GM10248 (cell line): ENCODE measurements at regions not wholly inside any gene's neighbourhood (a gene's known extent, or its start where the extent isn't known, plus 50 kb on each side); places are given as distances from the start of the nearest gene placed in this dataset.
"Not testable (repeated sequence)": the region's sequence is repeated elsewhere in the genome, so short reads cannot be mapped to it uniquely, and the experiment has no call there.

ENCODE experiments used
- CTCF ChIA-PET: fragments of 300-600 bp; sonication (Branson Sonifier 250); formaldehyde crosslinking; extraction: SDS; loops from one replicate; lab custom pipeline; 2021; ENCODE audit warnings: antibody characterized with exemption; lab: Yijun Ruan, JAX
- POLR2A ChIA-PET: fragments of 350-650 bp; sonication (Branson Sonifier 250); formaldehyde crosslinking; extraction: SDS; loops from one replicate; lab custom pipeline; 2020; ENCODE audit warnings: antibody characterized with exemption; lab: Yijun Ruan, JAX
- DNase-seq: peaks from one replicate; pipeline ENCODE4 v3.0.0; 2012; ENCODE audit errors: extremely low spot score
- CTCF ChIP-seq: IDR thresholded peaks from 2 replicates; pipeline ENCODE4 v1.5.1; 2012; ENCODE audit warnings: mild to moderate bottlenecking, low read depth; ENCODE audit errors: extremely low read depth, missing control alignments, control extremely low read depth

GRCh38 chr2:215868846-215869543, 144.4 kb downstream of the MREG start:
- POLR2A ChIA-PET: no interaction called here
- TF ChIP-seq CTCF: no peak
- no peak for DNase-seq
- CTCF ChIA-PET: no interaction called here

- POLR2A ChIA-PET: no interaction called here
- CTCF ChIA-PET: interaction anchor here (1.2 to 1.5 kb wide), 3 partner anchors 10 to 14 kb away, joined by 3 read pairs; no protein-coding TSS in a partner anchor
- TF ChIP-seq CTCF: no peak
- no peak for DNase-seq
Observed at GRCh38 chr2:215866606-215867005, 146.7 kb downstream of the MREG start.

- ChIA-PET POLR2A (no interaction called here), CTCF (no interaction called here)
- DNase-seq: no peak
- TF ChIP-seq CTCF: no peak
Observed at GRCh38 chr2:215863687-215864086, 149.7 kb downstream of the MREG start.

GRCh38 chr2:215862351-215862771, 151.0 kb downstream of the MREG start:
- TF ChIP-seq CTCF: no peak
- DNase-seq: no peak
- POLR2A ChIA-PET: no interaction called here
- CTCF ChIA-PET: no interaction called here

GRCh38 chr2:215861607-215862350, 151.6 kb downstream of the MREG start:
- TF ChIP-seq CTCF: no peak
- POLR2A ChIA-PET: no interaction called here
- CTCF ChIA-PET: interaction anchor here (1.7 kb wide), 1 partner anchor 14 kb away, joined by 4 read pairs; no protein-coding TSS in a partner anchor
- no peak for DNase-seq

- POLR2A ChIA-PET: no interaction called here
- no peak for TF ChIP-seq CTCF
- no peak for DNase-seq
- CTCF ChIA-PET: interaction anchor here (1.0 to 1.8 kb wide), 2 partner anchors 11 to 28 kb away, joined by 3 to 4 read pairs; no protein-coding TSS in a partner anchor
Observed at GRCh38 chr2:215856080-215856479, 157.3 kb downstream of the MREG start.

GRCh38 chr2:215855308-215855707, 158.0 kb downstream of the MREG start:
- POLR2A ChIA-PET, DNase-seq: not testable (repeated sequence)
- CTCF ChIA-PET: interaction anchor here (1.8 kb wide), 1 partner anchor 27 kb away, joined by 4 read pairs; no protein-coding TSS in a partner anchor
